ENCODE measurements at regions not wholly inside any gene's neighbourhood (a gene's known extent, or its start where the extent isn't known, plus 50 kb on each side); places are given as distances from the start of the nearest gene placed in this dataset.

DNA sequence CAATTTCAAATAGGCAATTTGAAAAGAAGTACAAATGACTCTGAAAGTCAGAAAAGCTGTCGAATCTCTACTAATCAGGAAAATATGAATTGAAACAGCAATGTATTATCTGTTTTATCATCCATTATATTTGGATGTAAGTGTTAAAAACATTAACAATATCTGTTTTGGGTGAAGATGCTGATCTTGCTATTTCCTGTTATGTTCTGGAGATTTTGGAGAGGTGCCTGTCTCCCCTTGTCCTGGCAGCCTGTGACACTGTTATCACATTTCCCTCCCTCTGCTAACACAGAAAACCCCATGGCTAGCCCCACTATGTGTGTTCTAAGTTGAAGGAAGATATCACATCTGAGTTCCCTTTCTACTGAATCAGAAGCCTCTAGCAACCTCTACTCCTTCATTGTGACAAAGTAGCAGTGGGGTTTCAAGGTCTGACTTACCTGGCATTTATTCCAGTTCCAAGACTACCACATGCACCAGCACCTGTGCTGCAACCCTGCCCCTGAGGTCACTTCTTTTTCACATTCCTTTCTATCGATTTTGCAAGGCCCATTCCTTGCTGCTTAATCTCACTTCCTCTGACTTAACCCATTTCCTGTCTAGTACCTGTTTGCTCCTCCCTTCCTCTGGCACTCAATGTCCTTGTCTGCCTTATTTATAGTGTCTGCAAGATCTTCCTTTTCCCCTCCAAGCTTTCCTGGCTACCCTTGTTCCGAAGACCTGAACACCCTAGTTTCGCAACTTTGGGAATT, 95.5 kb upstream of the COL8A1 start:
- DNase-seq (ENCODE audit: low read depth), result peak; percentile 53

DNA sequence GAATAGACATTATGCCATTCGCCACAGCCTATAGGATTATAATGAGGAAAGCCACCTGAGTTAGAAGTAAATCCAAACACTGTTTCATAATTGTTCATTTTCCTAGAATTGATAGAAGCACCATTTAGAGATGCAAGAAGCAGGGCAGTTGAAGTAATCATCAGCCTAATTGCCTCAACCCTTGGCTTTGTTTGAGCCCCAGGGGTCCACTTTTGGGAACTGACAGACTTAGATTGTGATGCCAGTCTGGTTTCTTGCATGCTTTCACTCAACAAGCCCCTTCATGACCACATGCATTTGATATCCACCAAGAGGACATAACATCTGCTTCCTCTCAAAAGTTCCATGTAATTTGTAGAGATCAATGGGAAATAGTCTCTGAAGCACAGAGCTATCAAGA, 97.2 kb upstream of the COL8A1 start:
- no peak for DNase-seq (ENCODE audit: low read depth)

DNA sequence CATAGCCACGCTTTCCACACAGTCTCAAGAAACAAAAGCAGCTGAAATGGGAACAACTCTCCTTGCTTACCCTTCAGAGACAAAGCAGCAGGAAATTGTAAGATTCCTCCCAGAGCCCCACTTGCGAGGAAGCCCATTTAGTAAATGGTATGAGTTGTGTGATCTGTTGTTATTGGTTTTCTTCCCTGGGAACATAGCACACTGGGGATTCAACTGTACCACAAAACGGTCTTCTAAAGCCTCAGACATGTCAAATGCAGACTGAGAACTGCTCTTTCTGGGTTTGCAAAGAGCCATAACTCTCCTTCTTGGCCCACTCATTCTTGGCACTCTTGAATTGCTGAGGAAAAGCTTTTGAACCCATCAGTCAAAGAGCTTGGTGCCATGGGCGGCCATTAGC, 101.0 kb upstream of the COL8A1 start:
- no peak for DNase-seq (ENCODE audit: low read depth)

DNA sequence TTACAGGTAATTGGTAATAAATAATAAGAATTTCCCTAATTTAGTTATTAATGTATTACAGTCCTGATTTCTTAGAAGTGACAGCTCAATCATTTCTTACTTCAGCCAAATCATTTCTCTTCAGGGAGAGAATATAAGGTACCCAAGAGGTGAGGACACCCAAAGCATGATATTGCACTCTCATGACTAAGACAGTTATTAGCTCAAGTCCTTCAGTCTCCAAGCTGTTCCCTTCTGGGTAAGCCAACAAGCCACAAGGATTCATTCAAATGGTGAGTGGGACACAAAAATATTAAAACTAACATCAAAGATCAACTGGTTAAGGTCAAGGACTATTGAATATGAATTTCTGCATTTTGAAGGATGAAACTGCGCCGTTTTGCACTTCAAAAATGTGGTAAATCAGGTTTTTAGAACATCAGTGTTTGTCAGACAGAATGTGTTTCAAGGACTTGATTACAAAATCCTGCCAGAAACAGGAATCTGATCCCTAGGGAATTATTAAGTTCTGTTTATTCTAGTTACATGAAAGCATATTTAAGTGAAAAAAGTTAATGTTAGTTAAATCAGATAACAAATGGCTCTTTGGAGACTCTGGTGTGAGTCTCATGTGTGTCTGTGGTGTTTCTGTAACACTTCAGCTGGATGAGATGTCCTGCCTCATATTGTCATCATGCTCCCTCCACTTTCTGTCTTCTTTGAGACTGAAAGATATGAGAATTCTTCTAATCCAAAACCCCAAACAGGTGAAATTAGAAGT, 101.7 kb upstream of the COL8A1 start:
- DNase-seq (ENCODE audit: low read depth), result no peak

DNA sequence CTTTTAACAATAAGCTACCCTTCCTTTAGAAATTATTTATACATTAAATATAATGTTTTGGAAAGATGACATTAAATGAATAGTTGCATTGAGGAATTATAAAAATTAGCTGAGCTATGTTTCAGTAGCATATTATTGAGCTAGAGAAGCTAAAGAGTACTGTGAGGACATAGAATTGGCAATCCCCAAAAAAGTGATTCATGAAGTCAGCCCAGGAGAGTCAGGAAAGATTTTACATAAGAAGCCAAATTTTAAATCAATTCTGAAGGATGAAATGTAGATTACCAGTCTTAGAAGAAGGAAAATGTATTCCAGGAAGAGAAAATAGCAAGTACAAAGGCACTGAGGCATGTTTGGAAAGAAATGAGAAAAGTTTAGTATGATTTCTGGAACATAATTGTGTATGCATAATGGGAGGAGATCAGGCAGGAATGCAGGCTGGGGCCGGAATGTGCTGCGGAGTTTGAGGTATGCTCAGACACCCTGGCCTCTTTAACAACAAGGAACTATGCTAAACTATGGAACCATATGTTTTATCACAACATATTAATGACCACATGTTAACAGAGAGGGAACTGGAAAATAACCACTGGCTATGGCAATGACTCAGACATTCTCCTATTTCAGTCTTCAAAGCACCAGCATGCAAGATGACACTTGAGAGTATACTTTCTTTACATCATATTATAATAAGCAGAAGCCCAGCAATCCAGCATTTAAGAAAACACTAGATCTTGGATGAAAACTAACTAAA, 103.3 kb upstream of the COL8A1 start:
- DNase-seq (ENCODE audit: low read depth), result peak; percentile 37

DNA sequence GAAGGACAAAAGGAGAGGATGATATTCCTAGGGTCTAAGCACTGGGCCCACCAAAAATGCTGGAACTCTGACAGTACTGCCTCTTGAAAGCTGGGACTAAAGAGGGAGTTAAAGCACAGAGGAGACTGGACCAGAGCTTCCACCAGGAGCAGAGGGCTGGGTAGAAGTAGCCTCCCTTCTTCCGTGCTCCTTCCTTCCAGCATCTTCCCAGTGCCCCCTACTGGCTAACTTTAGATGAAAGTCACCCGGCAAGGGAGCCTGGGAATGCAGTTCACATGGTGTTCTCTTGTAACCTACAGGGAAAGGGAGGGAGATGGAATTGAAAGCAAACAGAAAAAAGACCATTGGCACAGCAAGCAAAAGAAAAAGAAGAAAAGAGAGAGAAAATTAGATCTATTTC, 106.1 kb upstream of the COL8A1 start:
- peak; percentile 57 for DNase-seq (ENCODE audit: low read depth)

DNA sequence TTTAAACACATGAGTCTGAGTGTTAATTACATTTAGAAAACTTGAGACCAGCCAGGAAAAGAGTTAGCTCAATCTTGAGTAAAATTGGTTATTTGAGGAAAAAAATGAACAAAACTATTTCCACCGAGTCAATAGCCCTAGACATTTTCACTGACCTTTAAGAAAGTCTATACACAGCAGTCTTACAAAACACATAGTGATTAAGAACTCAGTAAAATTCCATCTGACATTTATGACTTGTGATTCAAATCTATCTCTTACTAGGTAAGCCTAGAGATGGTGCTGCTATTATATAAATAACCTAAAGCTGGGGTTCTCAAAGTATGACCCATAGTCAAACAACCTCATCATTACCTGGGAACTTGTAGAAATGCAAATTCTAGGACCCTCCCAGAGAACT, 109.1 kb upstream of the COL8A1 start:
- DNase-seq (ENCODE audit: low read depth), result no peak

DNA sequence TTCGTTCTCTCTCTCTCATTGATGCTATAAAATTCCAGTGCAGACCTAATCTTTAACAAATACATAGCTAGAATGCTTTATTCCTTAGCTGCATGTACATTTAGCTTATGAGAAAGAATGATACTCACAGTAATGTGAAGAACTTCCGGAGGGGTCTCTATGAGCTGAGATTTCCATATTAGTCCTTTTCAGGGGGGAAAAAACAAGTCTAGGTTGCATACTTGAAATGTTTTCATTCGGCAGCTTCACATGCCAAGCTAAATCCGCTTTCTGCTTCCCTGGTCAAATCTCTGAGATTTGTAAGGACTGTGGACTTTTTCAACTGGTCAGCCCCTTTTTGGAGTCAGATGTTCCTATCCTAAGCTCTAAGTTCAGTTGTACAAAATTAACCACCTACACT, 111.5 kb upstream of the COL8A1 start:
- no peak for DNase-seq (ENCODE audit: low read depth)

DNA sequence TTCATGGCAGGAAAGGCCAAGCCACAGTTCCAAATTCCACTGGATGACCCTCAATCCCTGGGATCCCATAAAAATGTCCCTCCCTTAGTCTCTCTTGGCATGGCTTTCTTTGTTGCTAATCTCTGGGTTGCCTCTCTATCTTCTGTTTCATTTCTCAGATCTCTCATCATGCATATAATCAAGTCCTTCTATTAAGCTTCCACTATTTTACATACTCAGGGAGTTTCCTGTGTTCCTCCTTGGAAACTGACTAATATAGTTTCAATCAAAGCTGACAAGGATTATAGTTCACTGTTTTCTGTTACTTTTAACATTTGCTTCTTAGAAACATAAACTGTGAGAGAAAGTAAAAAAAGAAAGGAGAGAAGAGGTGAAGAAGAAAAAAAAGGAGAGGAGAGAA, 113.8 kb upstream of the COL8A1 start:
- no peak for DNase-seq (ENCODE audit: low read depth)

DNA sequence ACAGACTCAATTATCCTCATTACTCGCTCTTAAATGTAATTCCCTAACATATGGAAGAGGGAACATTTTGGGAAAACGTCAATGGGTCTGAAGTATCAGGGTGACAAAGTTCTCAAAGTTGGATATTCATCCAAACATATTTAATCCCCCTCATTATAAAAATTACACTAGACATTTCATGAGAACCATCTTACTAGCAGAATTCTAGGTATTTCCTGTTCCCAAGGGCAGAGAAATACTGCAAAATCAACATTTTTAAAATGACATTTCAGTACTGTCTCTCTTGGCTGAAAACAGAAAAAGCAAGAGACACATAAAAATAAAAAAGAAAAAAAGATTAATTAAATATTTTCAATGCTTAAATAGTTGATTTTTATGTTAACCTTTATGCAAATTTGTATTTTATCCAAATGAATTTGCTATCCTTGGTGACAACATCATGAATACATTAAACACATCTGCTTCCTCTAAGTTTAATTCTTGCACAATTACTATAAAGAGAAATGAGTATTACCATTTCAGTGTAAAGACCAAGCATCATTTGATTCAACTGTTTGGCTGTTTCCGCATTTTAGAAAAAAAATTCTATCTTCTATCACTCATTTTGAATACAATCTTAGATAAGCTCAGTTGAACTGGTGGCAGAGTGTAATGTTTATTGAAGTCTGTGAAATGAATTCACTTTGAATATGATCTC, 114.8 kb upstream of the COL8A1 start:
- no peak for DNase-seq (ENCODE audit: low read depth)

DNA sequence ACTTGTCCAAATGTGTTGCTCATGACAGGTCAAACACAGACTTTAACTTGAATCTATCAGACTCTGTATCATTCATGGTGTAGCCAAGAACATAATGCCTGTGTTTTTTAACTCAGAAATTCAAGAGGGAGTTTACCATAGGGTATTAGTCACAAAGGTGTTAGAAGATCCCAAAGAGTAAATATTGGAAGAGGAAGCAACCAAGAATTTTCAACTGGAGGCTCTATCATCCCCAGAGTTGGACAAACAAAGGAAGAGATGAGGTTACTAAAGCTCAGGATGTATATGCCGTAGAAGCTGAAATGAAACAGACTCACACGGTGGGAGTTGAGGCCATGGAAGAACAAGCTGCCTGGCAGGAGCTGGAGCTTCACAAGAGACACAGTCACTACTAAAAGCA, 116.2 kb upstream of the COL8A1 start:
- no peak for DNase-seq (ENCODE audit: low read depth)

DNA sequence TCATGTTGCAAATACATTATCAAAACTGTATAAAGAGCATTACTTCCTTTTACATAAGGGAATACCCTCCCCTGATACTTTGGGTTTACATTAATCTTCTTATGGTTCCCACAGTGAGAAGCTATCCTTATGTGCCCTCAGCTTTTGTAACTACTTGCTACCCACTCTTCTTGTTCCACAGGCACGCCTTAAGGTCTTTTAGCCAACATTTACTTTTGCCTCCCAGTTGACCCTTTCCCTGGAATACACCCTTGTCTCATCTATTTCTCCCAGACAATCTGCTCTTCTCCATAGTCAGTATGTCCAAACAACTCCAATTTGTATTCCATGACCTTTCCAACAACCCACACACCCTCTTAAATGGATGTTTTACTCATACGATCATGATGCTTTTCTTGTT, 116.8 kb upstream of the COL8A1 start:
- no peak for DNase-seq (ENCODE audit: low read depth)

DNA sequence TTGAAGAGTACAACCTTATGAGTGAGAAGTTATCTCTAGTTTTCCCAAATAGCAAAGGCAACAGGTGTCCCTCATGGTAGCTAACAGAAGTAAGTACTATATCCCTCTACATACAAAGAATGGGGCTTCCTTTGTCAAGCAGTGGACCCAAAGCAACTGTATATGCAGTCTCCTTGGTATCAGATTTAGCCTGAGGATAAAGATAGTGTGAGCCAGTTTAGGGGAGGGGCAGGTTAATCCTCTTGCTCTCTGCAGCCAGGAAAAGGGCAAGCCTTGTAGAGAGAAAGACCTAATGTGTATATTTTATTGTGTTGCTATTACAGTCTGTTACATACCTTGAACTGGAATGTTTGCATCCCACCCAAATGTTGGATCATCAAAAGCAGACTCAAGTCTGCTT, 117.9 kb upstream of the COL8A1 start:
- DNase-seq (ENCODE audit: low read depth), result no peak

DNA sequence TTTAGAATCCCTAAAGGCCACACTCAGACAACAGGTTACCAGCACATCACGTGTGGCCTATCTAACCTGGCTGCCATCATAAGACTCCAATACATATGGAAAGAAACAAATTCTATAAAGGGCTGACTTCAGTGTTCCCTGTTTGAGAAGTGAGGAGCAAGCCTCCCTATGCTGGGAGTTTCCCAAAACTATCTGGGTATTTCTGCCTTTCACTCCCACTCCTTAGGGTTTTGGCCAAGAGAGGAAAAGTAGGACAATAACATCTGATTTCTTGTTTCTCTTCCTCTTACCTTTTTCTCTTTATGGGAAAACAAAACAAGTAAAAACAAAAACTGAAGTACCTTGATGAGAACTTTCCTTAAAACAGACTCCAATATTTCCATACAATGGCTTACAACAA, 121.5 kb upstream of the COL8A1 start:
- DNase-seq (ENCODE audit: low read depth), result no peak

DNA sequence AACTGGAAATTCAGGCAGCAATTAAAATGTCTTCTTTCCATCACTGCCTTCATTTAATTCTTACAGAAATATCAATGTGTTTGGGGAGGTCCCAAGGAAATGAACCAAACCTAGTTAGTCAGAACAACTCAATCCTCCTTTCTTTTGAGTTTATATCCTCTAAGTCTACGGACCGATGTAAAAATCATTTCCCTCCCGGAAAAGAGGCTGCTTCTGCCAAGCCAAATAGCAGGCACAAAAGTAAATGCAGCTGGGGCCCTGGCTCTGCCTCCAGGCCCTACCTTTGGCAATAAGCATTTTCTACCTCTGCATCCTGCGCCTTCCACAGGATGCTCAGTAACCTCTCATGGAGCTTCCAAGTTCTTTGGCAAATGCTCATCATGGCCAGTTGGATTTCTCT, 122.5 kb upstream of the COL8A1 start:
- no peak for DNase-seq (ENCODE audit: low read depth)

DNA sequence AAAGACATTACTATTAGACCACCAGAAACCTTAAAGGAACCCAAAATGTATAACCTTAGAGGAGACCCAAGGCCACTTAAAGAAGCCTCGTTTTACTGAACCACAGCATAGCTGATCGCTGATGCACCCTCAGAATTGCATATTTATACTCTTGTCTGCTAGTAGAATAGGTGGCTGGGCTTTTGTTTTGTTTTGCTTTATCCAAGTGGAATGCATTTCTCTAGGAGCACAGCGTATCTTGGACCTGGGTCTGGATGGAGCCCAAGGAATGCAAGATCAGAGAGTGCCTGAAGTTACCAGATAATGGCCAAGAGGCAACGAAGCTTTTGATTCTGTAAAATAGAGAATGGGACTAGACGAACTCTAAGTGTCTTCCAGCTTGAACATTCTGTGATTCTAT, 129.2 kb upstream of the COL8A1 start:
- no peak for DNase-seq (ENCODE audit: low read depth)

DNA sequence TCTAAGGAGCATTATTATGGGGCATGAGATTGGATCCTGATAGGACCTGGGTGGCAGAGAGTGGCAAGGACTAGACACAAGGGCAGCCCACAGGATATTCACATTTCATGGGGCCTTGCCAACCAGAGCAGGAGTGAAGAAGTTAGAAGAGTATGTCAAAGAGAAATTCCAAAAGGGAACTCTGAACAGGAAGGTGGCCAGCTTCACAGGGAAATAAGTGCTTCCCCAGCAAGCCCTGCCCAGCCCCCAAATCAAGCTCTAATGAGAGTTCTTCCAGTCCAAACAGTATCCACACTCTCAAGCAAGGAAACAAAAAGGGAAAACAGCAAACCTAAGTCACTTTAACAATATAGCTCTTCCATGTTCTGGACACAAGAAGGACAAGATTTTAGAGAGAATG, 130.2 kb upstream of the COL8A1 start:
- no peak for DNase-seq (ENCODE audit: low read depth)

DNA sequence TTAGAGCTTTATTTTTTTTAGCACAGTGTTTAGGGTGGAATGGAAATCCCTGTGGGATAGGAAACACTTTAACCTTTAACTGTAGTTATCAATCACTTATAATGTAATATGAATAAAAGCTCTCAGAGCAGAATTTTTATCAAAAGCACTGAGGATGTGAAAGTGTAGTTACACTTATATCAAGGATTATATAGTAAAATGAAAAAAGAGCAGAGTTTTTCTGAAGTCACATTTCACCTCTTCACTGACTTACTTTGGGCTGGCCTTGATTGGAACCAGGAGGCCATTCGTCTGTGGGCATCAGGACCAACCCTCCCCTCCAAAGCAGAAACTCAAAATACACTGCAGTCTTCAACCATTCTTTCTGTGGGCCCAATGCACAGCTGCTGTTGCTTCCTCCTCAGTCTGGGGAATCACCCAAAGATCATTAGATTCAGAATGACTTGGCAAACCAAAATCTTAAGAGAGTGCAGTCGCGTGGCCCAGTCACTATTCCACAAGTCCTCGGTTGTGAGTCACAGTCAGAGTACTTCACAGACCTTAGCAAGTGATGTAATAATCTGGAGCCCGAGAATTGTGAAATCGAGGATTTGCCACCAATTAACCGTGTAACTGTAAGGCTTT, 132.6 kb upstream of the COL8A1 start:
- DNase-seq (ENCODE audit: low read depth), result peak; percentile 29

DNA sequence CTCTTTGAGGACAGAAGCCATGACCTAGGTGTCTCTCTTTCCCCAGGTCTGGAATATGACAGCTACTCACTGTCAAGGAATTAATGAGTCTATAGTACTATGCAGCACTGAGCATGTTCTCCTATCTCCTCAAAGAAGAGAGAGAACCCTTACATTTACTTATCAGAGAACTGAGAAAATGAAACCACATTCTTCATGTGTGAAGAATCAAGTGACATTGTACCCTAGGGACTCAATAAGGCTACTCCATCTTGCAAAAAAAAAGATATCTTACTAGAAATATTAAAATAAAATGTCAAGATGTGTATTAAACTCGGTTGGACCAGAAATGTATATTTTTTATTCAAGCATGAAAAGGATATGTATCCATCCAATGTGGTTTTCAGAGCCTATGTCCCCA, 133.2 kb upstream of the COL8A1 start:
- DNase-seq (ENCODE audit: low read depth), result no peak

DNA sequence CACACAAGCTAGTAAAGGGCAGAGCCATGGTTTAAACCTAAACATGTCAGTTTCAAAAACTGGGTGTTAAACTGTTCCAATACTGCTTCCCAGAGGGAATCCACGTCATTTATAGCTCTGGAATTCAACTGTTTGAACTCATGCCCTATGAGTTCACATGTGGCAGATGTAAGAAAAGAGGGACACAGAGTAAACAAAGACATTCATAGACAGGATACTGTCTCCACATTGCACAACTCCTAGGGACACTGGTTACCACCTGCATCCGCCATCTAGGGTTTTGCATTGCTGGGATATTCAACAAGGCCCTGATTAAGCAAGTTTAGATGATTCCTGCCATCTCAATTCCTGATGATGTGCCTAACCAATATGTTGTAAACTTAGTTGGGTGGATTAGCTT, 134.1 kb upstream of the COL8A1 start:
- DNase-seq (ENCODE audit: low read depth), result no peak

DNA sequence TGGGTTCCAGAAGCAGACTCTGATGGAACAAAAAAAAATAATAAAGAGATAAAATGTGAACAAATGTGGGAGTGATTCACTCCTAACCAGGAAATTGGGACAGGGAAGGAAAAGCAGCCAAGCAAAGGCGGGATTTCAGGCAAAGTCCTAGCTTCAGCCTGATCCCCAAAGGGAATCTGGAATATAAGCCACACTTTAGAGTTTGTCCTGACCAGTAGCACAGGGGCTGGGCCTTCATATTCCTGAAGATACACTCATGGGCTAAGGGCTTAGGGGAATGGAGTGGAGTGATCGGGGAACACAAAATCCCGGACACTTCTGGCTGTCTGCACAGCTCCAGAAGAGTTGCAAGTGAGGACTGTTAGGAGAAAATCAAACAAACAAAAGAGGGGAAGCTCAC, 135.0 kb upstream of the COL8A1 start:
- no peak for DNase-seq (ENCODE audit: low read depth)

DNA sequence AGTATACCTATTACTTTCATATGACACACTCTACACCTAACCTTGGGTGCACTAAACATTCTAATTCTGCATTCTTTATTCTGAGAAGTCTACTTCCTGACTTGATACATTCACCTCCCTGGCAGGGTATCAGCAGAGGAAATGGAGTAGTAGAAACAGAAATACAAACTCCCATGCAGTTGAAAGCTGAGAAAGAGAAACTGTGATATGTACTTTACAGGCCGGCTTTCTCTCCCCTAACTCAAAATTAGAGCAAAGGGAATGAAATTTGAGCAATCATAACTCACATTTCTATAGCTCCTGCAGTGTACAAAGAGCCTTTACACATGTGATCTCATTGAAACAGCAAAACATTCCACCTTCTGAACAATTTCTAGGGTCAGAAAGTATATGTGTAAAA, 135.5 kb upstream of the COL8A1 start:
- no peak for DNase-seq (ENCODE audit: low read depth)

Measured in renal cortical epithelial cell (primary cell).